ENCODE measurements at regions not wholly inside any gene's neighbourhood (a gene's known extent, or its start where the extent isn't known, plus 50 kb on each side); places are given as distances from the start of the nearest gene placed in this dataset.

DNA sequence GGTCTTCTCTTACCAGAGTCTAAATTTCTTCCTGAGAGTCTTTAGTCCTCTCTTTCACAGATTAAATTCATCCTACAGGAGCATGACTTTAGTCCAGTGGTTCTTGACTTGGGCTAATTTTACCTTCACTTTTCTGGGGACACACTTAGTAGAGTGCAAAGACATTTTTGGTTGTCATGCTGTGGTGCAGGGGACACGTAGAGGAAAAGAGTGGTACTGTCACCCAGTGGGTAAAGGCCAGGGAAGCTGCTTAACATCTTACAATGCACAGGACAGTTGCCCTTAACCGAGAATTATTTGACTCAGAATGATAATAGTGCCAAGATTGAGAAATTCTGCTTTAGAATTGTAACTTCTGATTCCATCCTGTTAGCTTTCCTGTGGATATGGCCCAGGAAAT is 772.5 kb upstream of the GRM7 start:
- Histone ChIP-seq H3K27me3 (ENCODE audit: low read depth) (no peaks in the 10 kb centered on the region), H3K36me3 (no peaks in the 10 kb centered on the region), H3K9me3 (no peaks in the 10 kb centered on the region), H3K4me1 (no peaks in the 10 kb centered on the region), H3K27ac (no peak overlapping the region), H3K4me3 (no peak overlapping the region)
- no peak for DNase-seq
- TF ChIP-seq, protein P1, sequence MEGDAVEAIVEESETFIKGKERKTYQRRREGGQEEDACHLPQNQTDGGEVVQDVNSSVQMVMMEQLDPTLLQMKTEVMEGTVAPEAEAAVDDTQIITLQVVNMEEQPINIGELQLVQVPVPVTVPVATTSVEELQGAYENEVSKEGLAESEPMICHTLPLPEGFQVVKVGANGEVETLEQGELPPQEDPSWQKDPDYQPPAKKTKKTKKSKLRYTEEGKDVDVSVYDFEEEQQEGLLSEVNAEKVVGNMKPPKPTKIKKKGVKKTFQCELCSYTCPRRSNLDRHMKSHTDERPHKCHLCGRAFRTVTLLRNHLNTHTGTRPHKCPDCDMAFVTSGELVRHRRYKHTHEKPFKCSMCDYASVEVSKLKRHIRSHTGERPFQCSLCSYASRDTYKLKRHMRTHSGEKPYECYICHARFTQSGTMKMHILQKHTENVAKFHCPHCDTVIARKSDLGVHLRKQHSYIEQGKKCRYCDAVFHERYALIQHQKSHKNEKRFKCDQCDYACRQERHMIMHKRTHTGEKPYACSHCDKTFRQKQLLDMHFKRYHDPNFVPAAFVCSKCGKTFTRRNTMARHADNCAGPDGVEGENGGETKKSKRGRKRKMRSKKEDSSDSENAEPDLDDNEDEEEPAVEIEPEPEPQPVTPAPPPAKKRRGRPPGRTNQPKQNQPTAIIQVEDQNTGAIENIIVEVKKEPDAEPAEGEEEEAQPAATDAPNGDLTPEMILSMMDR (IDR thresholded peaks at IDR 0.05): no peak
- intact Hi-C loops (cut with DNase I): no loop called here
- ATAC-seq: no peak

DNA sequence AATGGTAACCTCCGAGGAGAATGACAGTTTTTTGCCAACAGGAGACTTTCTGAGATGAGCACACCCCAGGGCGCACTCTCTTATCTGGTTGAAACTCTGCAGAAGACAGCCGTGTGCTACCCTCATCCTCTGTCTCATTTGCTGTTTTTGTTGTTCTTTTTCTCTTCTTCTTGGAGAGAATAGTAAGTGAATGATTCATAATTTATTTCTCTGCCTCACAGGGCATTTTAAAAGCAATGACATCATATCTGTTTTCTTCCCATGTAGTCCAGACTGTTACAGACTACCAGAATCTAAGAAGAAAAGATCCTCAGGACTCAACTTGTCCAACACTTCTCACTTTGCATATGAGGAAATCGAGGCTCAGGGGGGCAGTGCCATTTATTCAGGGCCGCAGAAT is 771.1 kb upstream of the GRM7 start:
- intact Hi-C loops (cut with DNase I): no loop called here

DNA sequence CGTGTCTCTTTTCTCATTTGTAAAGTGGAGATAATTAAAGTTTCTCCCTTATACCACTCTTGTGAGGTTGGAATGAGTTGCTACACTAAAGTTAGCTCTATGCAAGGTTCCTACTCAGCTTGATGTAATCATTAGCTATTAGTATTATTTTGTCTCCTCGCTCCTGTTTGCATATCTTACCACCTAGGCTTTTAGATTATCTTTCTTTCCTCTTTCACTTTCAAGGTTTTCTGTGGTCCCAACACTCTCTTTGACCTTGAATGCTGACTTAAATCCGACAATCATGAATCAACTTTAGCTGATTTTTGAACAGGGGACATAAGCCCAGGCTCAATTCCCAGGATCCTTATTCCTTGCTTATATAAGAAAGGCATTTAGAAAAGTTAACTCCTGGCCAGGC is 769.7 kb upstream of the GRM7 start:
- ATAC-seq (no peak), DNase-seq (no peak)
- H3K4me3 ChIP-seq: no peak overlapping the region
- H3K27me3 ChIP-seq (ENCODE audit: low read depth): no peaks in the 10 kb centered on the region
- H3K27ac ChIP-seq: no peak overlapping the region
- no peaks in the 10 kb centered on the region for H3K9me3 ChIP-seq
- H3K36me3 ChIP-seq: no peaks in the 10 kb centered on the region
- TF ChIP-seq, protein P1 (IDR thresholded peaks at IDR 0.05): no peak
- no peaks in the 10 kb centered on the region for H3K4me1 ChIP-seq
- intact Hi-C loops (cut with DNase I): no loop called here

More for the DNA sequence above, 771.1 kb upstream of the GRM7 start:
- DNase-seq (no peak), ATAC-seq (no peak)
- Histone ChIP-seq H3K4me3 (no peak overlapping the region), H3K27ac (no peak overlapping the region), H3K36me3 (no peaks in the 10 kb centered on the region), H3K27me3 (ENCODE audit: low read depth) (no peaks in the 10 kb centered on the region), H3K9me3 (no peaks in the 10 kb centered on the region), H3K4me1 (no peaks in the 10 kb centered on the region)
- TF ChIP-seq, protein P1 (IDR thresholded peaks at IDR 0.05): no peak

DNA sequence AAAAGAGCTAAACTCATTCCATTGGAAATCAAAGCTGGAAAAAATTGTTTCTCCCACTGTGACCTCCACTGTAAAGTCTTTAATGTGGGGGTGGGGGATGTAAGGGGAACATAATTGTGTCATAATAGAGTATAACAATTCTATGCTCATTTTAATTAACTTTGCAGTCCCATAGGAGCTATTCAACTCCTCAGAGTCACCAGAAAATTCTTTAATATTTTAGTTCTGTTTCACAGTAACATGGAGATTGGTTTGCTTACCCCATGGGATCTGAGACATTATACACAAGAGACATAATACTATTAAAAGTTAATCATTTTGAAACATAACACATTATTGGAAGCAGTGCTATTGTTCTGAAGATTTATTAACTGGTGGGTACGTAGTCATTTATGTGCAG is 765.9 kb upstream of the GRM7 start:
- H3K27me3 ChIP-seq (ENCODE audit: low read depth): no peaks in the 10 kb centered on the region
- DNase-seq: no peak
- intact Hi-C loops (cut with DNase I): no loop called here
- H3K4me1 ChIP-seq: no peaks in the 10 kb centered on the region
- no peak for ATAC-seq
- no peak overlapping the region for H3K4me3 ChIP-seq
- no peaks in the 10 kb centered on the region for H3K9me3 ChIP-seq
- no peak overlapping the region for H3K27ac ChIP-seq
- TF ChIP-seq, protein P1 (IDR thresholded peaks at IDR 0.05): no peak
- H3K36me3 ChIP-seq: no peaks in the 10 kb centered on the region

DNA sequence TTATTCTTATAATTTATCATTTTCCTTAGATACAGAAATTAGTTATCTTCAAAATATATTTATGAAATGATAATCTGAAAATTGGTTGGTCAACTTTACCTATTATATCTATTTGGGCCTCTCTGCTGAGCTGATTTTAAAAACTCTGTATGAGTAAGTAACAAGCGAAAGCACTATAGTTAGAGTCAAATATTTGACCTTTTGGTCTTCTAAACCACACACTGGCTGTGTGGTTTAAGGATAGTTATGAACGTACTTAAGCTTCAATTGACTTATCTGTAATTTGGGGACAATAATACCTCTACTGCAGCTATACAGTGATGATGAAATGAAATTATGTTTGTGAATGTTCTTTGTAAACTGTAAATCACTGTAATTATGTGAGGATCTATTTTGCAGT is 763.9 kb upstream of the GRM7 start:
- Histone ChIP-seq H3K27ac (no peak overlapping the region), H3K9me3 (no peaks in the 10 kb centered on the region), H3K36me3 (no peaks in the 10 kb centered on the region), H3K27me3 (ENCODE audit: low read depth) (no peaks in the 10 kb centered on the region), H3K4me3 (no peak overlapping the region), H3K4me1 (no peaks in the 10 kb centered on the region)
- no peak for DNase-seq
- TF ChIP-seq, protein P1 (IDR thresholded peaks at IDR 0.05): no peak
- no peak for ATAC-seq
- intact Hi-C loops (cut with DNase I): no loop called here

DNA sequence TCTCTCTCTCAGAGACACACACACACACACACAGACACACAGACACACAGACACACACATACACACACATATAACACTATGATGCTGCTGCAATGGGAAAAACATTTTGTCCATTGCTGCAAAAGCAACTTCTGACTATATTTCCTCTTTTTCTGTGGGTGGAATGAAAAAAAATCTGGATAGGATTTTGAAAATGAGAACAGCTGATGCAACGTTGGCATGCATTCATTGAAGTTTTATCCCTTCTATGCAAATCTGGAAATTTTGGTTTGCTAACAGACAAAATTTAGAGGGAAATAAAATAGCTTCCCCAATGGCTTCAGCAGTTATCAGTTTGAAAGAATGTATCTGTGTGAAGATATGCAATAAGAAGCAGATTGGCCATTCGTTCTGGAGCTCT is 763.4 kb upstream of the GRM7 start:
- Histone ChIP-seq H3K27me3 (ENCODE audit: low read depth) (no peaks in the 10 kb centered on the region), H3K4me1 (no peaks in the 10 kb centered on the region), H3K9me3 (no peaks in the 10 kb centered on the region), H3K27ac (no peak overlapping the region), H3K4me3 (no peak overlapping the region), H3K36me3 (no peaks in the 10 kb centered on the region)
- DNase-seq (no peak), ATAC-seq (no peak)
- TF ChIP-seq, protein P1 (IDR thresholded peaks at IDR 0.05): no peak
- intact Hi-C loops (cut with DNase I): no loop called here
